ENCODE measurements at regions not wholly inside any gene's neighbourhood (a gene's known extent, or its start where the extent isn't known, plus 50 kb on each side); places are given as distances from the start of the nearest gene placed in this dataset.

DNA sequence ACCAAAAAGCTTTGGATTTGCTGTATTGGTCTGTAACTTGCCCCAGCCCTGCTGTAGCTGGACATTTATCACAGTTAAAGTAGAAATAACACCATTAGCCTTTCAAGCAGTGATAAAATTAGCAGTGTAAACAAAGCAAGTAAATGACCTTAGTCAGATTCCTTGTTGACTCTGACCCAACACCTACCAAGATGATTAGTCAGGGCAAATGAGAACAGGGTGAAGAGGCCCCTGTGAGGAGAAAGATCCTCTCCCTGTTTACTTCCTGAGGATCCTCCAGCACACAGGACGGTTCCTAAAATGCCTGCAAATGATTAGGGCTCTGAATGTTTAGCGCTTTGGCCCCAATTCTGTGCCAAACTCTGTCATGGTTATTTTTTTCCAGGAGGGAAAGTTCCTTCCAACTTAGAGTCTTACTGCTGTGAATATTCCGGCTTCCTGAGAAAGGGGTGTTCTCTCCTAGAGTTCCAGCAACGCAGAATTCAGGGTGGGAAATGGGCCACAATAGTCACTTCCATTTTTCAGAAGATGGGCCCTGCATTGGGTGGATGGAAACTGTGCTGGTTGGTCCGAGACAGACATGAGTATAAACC lies 259.0 kb upstream of the MYOCD start:
- peak overlapping the region in 3 of 4 donors; percentile 49 to 67 (median 63) for H3K27ac ChIP-seq
- WGBS, 2 donors = 26 to 45% methylated on average over 5 of the region's 5 CpGs

DNA sequence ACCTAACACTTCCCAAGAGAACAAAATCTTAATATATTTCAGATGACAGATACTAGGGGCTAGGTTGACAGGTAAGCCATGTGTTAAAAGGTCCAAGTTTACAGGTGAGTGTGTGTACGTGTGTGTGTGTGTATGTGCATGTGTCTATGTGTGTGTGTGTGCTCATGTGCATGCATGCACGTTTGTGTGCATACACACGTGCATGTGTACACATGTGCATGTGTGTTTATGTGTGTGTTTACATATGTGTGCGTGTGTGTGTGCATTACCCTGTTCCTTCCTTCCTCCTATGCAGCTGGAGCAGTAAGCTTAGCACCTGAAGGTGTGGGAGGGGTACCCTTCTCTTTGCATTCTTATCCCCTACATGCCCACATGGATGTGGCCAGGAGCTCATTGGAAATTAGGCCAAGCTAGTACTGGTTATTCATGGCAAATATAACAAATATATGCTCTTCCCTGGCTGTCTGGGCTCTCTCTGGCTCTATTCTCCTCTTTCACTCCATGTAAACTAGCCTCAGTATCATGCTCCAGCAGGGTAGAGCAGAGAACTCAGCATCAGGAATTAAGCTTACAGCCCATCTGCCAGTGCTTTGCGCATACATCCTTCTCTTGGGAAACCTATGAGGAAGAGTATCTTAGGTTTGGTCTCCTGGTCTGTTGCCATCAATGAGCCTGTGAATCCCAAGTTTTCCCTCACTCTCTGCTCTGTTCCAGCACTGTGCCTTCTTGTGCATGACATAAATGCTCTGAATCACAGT lies 258.0 kb upstream of the MYOCD start:
- no peak for TF ChIP-seq POLR2A (IDR thresholded peaks at IDR 0.05)
- TF ChIP-seq, protein P1, sequence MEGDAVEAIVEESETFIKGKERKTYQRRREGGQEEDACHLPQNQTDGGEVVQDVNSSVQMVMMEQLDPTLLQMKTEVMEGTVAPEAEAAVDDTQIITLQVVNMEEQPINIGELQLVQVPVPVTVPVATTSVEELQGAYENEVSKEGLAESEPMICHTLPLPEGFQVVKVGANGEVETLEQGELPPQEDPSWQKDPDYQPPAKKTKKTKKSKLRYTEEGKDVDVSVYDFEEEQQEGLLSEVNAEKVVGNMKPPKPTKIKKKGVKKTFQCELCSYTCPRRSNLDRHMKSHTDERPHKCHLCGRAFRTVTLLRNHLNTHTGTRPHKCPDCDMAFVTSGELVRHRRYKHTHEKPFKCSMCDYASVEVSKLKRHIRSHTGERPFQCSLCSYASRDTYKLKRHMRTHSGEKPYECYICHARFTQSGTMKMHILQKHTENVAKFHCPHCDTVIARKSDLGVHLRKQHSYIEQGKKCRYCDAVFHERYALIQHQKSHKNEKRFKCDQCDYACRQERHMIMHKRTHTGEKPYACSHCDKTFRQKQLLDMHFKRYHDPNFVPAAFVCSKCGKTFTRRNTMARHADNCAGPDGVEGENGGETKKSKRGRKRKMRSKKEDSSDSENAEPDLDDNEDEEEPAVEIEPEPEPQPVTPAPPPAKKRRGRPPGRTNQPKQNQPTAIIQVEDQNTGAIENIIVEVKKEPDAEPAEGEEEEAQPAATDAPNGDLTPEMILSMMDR (IDR thresholded peaks at IDR 0.05) = no peak
- WGBS, 2 donors = 40 to 75% methylated on average over 3 to 5 of the region's 5 CpGs

More for the DNA sequence above, 259.0 kb upstream of the MYOCD start:
- Histone ChIP-seq H3K4me1 (no peaks in the 10 kb centered on the region), H3K9me3 (no peaks in the 10 kb centered on the region), H3K27me3 (no peaks in the 10 kb centered on the region), H3K4me3 (no peak overlapping the region), H3K36me3 (no peaks in the 10 kb centered on the region)
- DNase-seq = no peak
- intact Hi-C loops (cut with DNase I) = no loop called here
- TF ChIP-seq POLR2A (IDR thresholded peaks at IDR 0.05) = no peak
- TF ChIP-seq, protein P1 (IDR thresholded peaks at IDR 0.05) = no peak

GRCh38 chr17:12409082-12409481 lies 256.6 kb upstream of the MYOCD start:
- no peaks in the 10 kb centered on the region for H3K36me3 ChIP-seq
- TF ChIP-seq, protein P1 (IDR thresholded peaks at IDR 0.05) = no peak
- no peak for TF ChIP-seq POLR2A (IDR thresholded peaks at IDR 0.05)
- 82 to 88% methylated on average over 3 of the region's 3 CpGs for WGBS, 2 donors
- no peaks in the 10 kb centered on the region for H3K27me3 ChIP-seq
- no peak overlapping the region for H3K4me3 ChIP-seq
- no peaks in the 10 kb centered on the region for H3K9me3 ChIP-seq
- H3K4me1 ChIP-seq = no peaks in the 10 kb centered on the region
- DNase-seq = no peak
- intact Hi-C loops (cut with DNase I) = no loop called here
- peak overlapping the region in 1 of 4 donors; percentile 67 for H3K27ac ChIP-seq

More for the DNA sequence above, 258.0 kb upstream of the MYOCD start:
- Histone ChIP-seq H3K36me3 (no peaks in the 10 kb centered on the region), H3K4me3 (no peak overlapping the region), H3K27ac (peak overlapping the region in 3 of 4 donors; percentile 49 to 67 (median 63)), H3K4me1 (no peaks in the 10 kb centered on the region), H3K27me3 (no peaks in the 10 kb centered on the region), H3K9me3 (no peaks in the 10 kb centered on the region)
- intact Hi-C loops (cut with DNase I) = no loop called here
- no peak for DNase-seq

GRCh38 chr17:12410717-12411116 lies 255.0 kb upstream of the MYOCD start:
- 81 to 100% methylated on average over 2 to 6 of the region's 6 CpGs for WGBS, 2 donors
- Histone ChIP-seq H3K4me3 (no peak overlapping the region), H3K36me3 (no peaks in the 10 kb centered on the region), H3K4me1 (no peaks in the 10 kb centered on the region), H3K9me3 (no peaks in the 10 kb centered on the region), H3K27ac (no peak overlapping the region), H3K27me3 (no peaks in the 10 kb centered on the region)
- DNase-seq = no peak
- intact Hi-C loops (cut with DNase I) = no loop called here
- TF ChIP-seq, protein P1 (IDR thresholded peaks at IDR 0.05) = no peak

- intact Hi-C loops (cut with DNase I) = no loop called here
- WGBS, 2 donors = 50 to 53% methylated on average over 3 of the region's 3 CpGs
- no peak for DNase-seq
- no peak for TF ChIP-seq POLR2A (IDR thresholded peaks at IDR 0.05)
- TF ChIP-seq, protein P1 (IDR thresholded peaks at IDR 0.05) = no peak
- no peak overlapping the region for H3K4me3 ChIP-seq
- H3K27me3 ChIP-seq = no peaks in the 10 kb centered on the region
- H3K36me3 ChIP-seq = no peaks in the 10 kb centered on the region
- peak overlapping the region in 2 of 4 donors; percentile 2 to 69 for H3K27ac ChIP-seq
- no peaks in the 10 kb centered on the region for H3K9me3 ChIP-seq
- no peaks in the 10 kb centered on the region for H3K4me1 ChIP-seq
Measured at GRCh38 chr17:12415031-12415430, 250.7 kb upstream of the MYOCD start.
